OCI-LY3 (cell line): ENCODE measurements at regions not wholly inside any gene's neighbourhood (a gene's known extent, or its start where the extent isn't known, plus 50 kb on each side); places are given as distances from the start of the nearest gene placed in this dataset.

ENCODE experiments used
- EZH2phosphoT487 ChIP-seq: fragments of 200-600 bp; shearing (Covaris generic); IDR thresholded peaks from 2 replicates; pipeline ENCODE4 v1.6.1; 2018; ENCODE audit warnings: antibody characterized with exemption, mixed run types, low read depth
- TF ChIP-seq, protein P1 (sequence below): fragments of 200-600, 300-600 bp; sonication (generic); IDR thresholded peaks from 2 replicates; pipeline ENCODE4 v1.5.1; 2014; ENCODE audit warnings: antibody characterized with exemption, low read length, low read depth

DNA sequence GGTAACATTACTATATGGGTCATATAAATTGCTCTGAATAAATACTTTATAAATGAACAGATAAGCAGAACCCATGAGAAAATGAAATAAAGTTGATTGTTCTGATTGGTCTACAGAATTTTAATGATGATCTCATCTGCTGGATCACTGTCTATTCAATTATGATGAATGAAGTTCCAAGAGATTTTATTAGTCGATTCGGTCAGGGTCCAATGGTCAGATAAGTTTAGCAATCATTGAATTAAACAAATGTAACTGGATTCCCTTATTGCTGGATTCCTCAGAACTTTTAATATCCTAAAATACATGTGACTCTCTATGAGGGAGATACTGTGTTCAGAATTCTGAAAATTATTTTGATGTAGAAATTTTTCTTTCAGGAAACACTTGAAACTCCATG lies 715.2 kb downstream of the EPM2A start:
- TF ChIP-seq, protein P1, sequence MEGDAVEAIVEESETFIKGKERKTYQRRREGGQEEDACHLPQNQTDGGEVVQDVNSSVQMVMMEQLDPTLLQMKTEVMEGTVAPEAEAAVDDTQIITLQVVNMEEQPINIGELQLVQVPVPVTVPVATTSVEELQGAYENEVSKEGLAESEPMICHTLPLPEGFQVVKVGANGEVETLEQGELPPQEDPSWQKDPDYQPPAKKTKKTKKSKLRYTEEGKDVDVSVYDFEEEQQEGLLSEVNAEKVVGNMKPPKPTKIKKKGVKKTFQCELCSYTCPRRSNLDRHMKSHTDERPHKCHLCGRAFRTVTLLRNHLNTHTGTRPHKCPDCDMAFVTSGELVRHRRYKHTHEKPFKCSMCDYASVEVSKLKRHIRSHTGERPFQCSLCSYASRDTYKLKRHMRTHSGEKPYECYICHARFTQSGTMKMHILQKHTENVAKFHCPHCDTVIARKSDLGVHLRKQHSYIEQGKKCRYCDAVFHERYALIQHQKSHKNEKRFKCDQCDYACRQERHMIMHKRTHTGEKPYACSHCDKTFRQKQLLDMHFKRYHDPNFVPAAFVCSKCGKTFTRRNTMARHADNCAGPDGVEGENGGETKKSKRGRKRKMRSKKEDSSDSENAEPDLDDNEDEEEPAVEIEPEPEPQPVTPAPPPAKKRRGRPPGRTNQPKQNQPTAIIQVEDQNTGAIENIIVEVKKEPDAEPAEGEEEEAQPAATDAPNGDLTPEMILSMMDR: no peak
- TF ChIP-seq EZH2phosphoT487: no peak
